ENCODE measurements at regions not wholly inside any gene's neighbourhood (a gene's known extent, or its start where the extent isn't known, plus 50 kb on each side); places are given as distances from the start of the nearest gene placed in this dataset.

GRCh38 chr2:6777626-6778025 lies 88.1 kb downstream of the CMPK2 start:
- TF ChIP-seq CHCHD3 (CRISPR knock-in tag; IDR thresholded peaks at IDR 0.05): no peak
- TF ChIP-seq MEF2D (CRISPR knock-in tag; IDR thresholded peaks at IDR 0.05): no peak
- no peak for TF ChIP-seq ZNF768 (CRISPR knock-in tag; IDR thresholded peaks at IDR 0.05)
- no peak for TF ChIP-seq CTCF (CRISPR knock-in tag; IDR thresholded peaks at IDR 0.05)
- no peak for TF ChIP-seq ZNF20 (CRISPR knock-in tag; IDR thresholded peaks at IDR 0.05)
- TF ChIP-seq ZNF274 (CRISPR knock-in tag; IDR thresholded peaks at IDR 0.05): no peak
- TF ChIP-seq, protein P1, sequence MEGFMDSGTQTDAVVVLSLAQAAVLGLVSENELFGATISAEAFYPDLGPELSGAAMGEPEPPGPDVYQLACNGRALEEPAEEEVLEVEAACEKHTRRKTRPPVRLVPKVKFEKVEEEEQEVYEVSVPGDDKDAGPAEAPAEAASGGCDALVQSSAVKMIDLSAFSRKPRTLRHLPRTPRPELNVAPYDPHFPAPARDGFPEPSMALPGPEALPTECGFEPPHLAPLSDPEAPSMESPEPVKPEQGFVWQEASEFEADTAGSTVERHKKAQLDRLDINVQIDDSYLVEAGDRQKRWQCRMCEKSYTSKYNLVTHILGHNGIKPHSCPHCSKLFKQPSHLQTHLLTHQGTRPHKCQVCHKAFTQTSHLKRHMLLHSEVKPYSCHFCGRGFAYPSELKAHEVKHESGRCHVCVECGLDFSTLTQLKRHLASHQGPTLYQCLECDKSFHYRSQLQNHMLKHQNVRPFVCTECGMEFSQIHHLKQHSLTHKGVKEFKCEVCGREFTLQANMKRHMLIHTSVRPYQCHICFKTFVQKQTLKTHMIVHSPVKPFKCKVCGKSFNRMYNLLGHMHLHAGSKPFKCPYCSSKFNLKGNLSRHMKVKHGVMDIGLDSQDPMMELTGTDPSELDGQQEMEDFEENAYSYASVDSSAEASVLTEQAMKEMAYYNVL (CRISPR knock-in tag; IDR thresholded peaks at IDR 0.05; ENCODE audit: borderline replicate concordance): no peak
- TF ChIP-seq POLR2A (IDR thresholded peaks at IDR 0.05; ENCODE audit: insufficient read depth in 1 of 2, low read depth in 2 of 2, low read length in 2 of 2): no peak
- no peak for TF ChIP-seq RFX5 (IDR thresholded peaks at IDR 0.05; ENCODE audit: low read depth, low read length)

All from HepG2 (cell line).